Muscle layer of colon (tissue), 2 donors: ENCODE measurements at regions not wholly inside any gene's neighbourhood (a gene's known extent, or its start where the extent isn't known, plus 50 kb on each side); places are given as distances from the start of the nearest gene placed in this dataset.
"Not testable (repeated sequence)": the region's sequence is repeated elsewhere in the genome, so short reads cannot be mapped to it uniquely, and the experiment has no call there.

ENCODE experiments used
- H3K27ac ChIP-seq: one replicate; pipeline ENCODE4 v1.7.0; 2013; ENCODE audit warnings: low read depth, mild to moderate bottlenecking, low read length, moderate library complexity
- H3K27me3 ChIP-seq, 2 donors: one replicate each; pipeline ENCODE4 v1.7.0; 2013; ENCODE audit warnings: low read length in 2 of 2, mild to moderate bottlenecking in 2 of 2; ENCODE audit not compliant: insufficient read depth in 2 of 2, control insufficient read depth in 1 of 2
- H3K36me3 ChIP-seq: one replicate; pipeline ENCODE4 v1.7.0; 2013; ENCODE audit warnings: mild to moderate bottlenecking, low read length; ENCODE audit not compliant: insufficient read depth
- H3K4me1 ChIP-seq: one replicate; pipeline ENCODE4 v1.7.0; 2013; ENCODE audit warnings: mild to moderate bottlenecking, low read length; ENCODE audit not compliant: insufficient read depth
- H3K4me3 ChIP-seq, 2 donors: one replicate each; pipeline ENCODE4 v1.7.0; 2013; ENCODE audit warnings: low read length in 2 of 2, low read depth in 1 of 2, mild to moderate bottlenecking in 1 of 2, moderate library complexity in 1 of 2
- H3K9ac ChIP-seq: one replicate; pipeline ENCODE4 v1.7.0; 2013; ENCODE audit warnings: low read length
- H3K9me3 ChIP-seq: one replicate; pipeline ENCODE4 v1.7.0; 2013; ENCODE audit warnings: mild to moderate bottlenecking, low read length
- donor health status: abdominal sarcoma.
- donor health status: Adenocarcinoma of cecum.

GRCh38 chr13:65943708-65944107, 1286.4 kb downstream of the PCDH9 start:
- no peak overlapping the region for H3K27ac ChIP-seq

GRCh38 chr13:65943024-65943423, 1287.1 kb downstream of the PCDH9 start:
- H3K27me3 ChIP-seq, result no peaks in the 10 kb centered on the region
- no peak overlapping the region for H3K4me3 ChIP-seq
- H3K9me3 ChIP-seq, result no peaks in the 10 kb centered on the region
- peaks cover 24% of the 10 kb centered on the region for H3K4me1 ChIP-seq
- no peak overlapping the region for H3K27ac ChIP-seq
- H3K36me3 ChIP-seq, result no peaks in the 10 kb centered on the region
- no peak overlapping the region for H3K9ac ChIP-seq

More at GRCh38 chr13:65943708-65944107, 1286.4 kb downstream of the PCDH9 start:
- Histone ChIP-seq H3K9ac (no peak overlapping the region), H3K36me3 (no peaks in the 10 kb centered on the region), H3K9me3 (no peaks in the 10 kb centered on the region), H3K4me1 (peaks cover 24% of the 10 kb centered on the region), H3K4me3 (no peak overlapping the region), H3K27me3 (no peaks in the 10 kb centered on the region)

- Histone ChIP-seq H3K9me3 (no peaks in the 10 kb centered on the region), H3K27ac (no peak overlapping the region), H3K27me3 (no peaks in the 10 kb centered on the region), H3K9ac (no peak overlapping the region), H3K4me3 (no peak overlapping the region), H3K36me3 (no peaks in the 10 kb centered on the region), H3K4me1 (peaks cover 30% of the 10 kb centered on the region)
Observed at GRCh38 chr13:65940720-65941119, 1289.4 kb downstream of the PCDH9 start.

- H3K27ac ChIP-seq, result no peak overlapping the region
Observed at GRCh38 chr13:65937251-65937650, 1292.9 kb downstream of the PCDH9 start.

GRCh38 chr13:65936249-65936648, 1293.9 kb downstream of the PCDH9 start:
- Histone ChIP-seq H3K9ac (no peak overlapping the region), H3K4me1 (peaks cover 19% of the 10 kb centered on the region), H3K27ac (no peak overlapping the region), H3K36me3 (no peaks in the 10 kb centered on the region), H3K4me3 (no peak overlapping the region), H3K9me3 (no peaks in the 10 kb centered on the region), H3K27me3 (no peaks in the 10 kb centered on the region)

More at GRCh38 chr13:65937251-65937650, 1292.9 kb downstream of the PCDH9 start:
- Histone ChIP-seq H3K9ac (no peak overlapping the region), H3K4me3 (no peak overlapping the region), H3K36me3 (no peaks in the 10 kb centered on the region), H3K4me1 (peaks cover 19% of the 10 kb centered on the region), H3K27me3 (no peaks in the 10 kb centered on the region), H3K9me3 (no peaks in the 10 kb centered on the region)

- Histone ChIP-seq H3K36me3 (no peaks in the 10 kb centered on the region), H3K4me1 (peaks cover 6% of the 10 kb centered on the region), H3K9ac (no peak overlapping the region), H3K4me3 (no peak overlapping the region), H3K27ac (no peak overlapping the region), H3K9me3 (no peaks in the 10 kb centered on the region), H3K27me3 (no peaks in the 10 kb centered on the region)
Observed at GRCh38 chr13:65932587-65933239, 1297.4 kb downstream of the PCDH9 start.

- Histone ChIP-seq H3K4me3 (no peak overlapping the region), H3K27me3 (no peaks in the 10 kb centered on the region), H3K9me3 (no peaks in the 10 kb centered on the region), H3K9ac (no peak overlapping the region), H3K36me3 (no peaks in the 10 kb centered on the region), H3K4me1 (peaks cover 2% of the 10 kb centered on the region), H3K27ac (no peak overlapping the region)
Observed at GRCh38 chr13:65932013-65932412, 1298.1 kb downstream of the PCDH9 start.

GRCh38 chr13:65929436-65929835, 1300.7 kb downstream of the PCDH9 start:
- no peaks in the 10 kb centered on the region for H3K9me3 ChIP-seq
- no peak overlapping the region for H3K27ac ChIP-seq
- no peak overlapping the region for H3K9ac ChIP-seq
- no peaks in the 10 kb centered on the region for H3K4me1 ChIP-seq
- no peaks in the 10 kb centered on the region for H3K27me3 ChIP-seq
- no peaks in the 10 kb centered on the region for H3K36me3 ChIP-seq
- H3K4me3 ChIP-seq, result no peak overlapping the region

GRCh38 chr13:65926750-65927171, 1303.4 kb downstream of the PCDH9 start:
- Histone ChIP-seq H3K36me3 (no peaks in the 10 kb centered on the region), H3K27ac (no peak overlapping the region), H3K9ac (no peak overlapping the region), H3K27me3 (no peaks in the 10 kb centered on the region), H3K4me1 (no peaks in the 10 kb centered on the region), H3K9me3 (no peaks in the 10 kb centered on the region), H3K4me3 (no peak overlapping the region)

GRCh38 chr13:65922846-65923245, 1307.3 kb downstream of the PCDH9 start:
- H3K9me3 ChIP-seq, H3K27me3 ChIP-seq, H3K4me3 ChIP-seq, H3K27ac ChIP-seq, H3K36me3 ChIP-seq, H3K9ac ChIP-seq, H3K4me1 ChIP-seq: not testable (repeated sequence)

- H3K36me3 ChIP-seq, result no peaks in the 10 kb centered on the region
- no peak overlapping the region for H3K9ac ChIP-seq
- H3K4me1 ChIP-seq, result no peaks in the 10 kb centered on the region
- H3K4me3 ChIP-seq, result no peak overlapping the region
- no peaks in the 10 kb centered on the region for H3K27me3 ChIP-seq
- H3K27ac ChIP-seq, result no peak overlapping the region
- no peaks in the 10 kb centered on the region for H3K9me3 ChIP-seq
Observed at GRCh38 chr13:65921933-65922332, 1308.2 kb downstream of the PCDH9 start.

- no peak overlapping the region for H3K4me3 ChIP-seq
- H3K9me3 ChIP-seq, result no peaks in the 10 kb centered on the region
- no peak overlapping the region for H3K27ac ChIP-seq
- no peak overlapping the region for H3K9ac ChIP-seq
- H3K36me3 ChIP-seq, result no peaks in the 10 kb centered on the region
- H3K4me1 ChIP-seq, result no peaks in the 10 kb centered on the region
- no peaks in the 10 kb centered on the region for H3K27me3 ChIP-seq
Observed at GRCh38 chr13:65917731-65918130, 1312.4 kb downstream of the PCDH9 start.
